Small intestine (tissue), 7 donors: ENCODE measurements at regions not wholly inside any gene's neighbourhood (a gene's known extent, or its start where the extent isn't known, plus 50 kb on each side); places are given as distances from the start of the nearest gene placed in this dataset.
"Not testable (repeated sequence)": the region's sequence is repeated elsewhere in the genome, so short reads cannot be mapped to it uniquely, and the experiment has no call there.

Source experiments
- DNase-seq, 2 donors: peaks; one replicate each; pipeline versions ENCODE4 v3.0.0 to v3.0.0-alpha.2; 2013
- FAIRE-seq: peaks from 2 replicates; lab custom pipeline; 2012; peaks lifted over from hg19 to GRCh38; lab: Jason Lieb, UNC
- H3K27ac ChIP-seq, 3 donors: one replicate each; pipeline ENCODE4 v1.5.1; 2013; ENCODE audit warnings: low read length in 2 of 3, mild to moderate bottlenecking in 2 of 3, control low read depth in 1 of 3, inconsistent platforms in 1 of 3, low read depth in 1 of 3, moderate library complexity in 1 of 3
- H3K27me3 ChIP-seq, 3 donors: one replicate each; pipeline ENCODE4 v1.6.1; 2013; ENCODE audit warnings: low read length in 3 of 3, inconsistent platforms in 1 of 3; ENCODE audit not compliant: control insufficient read depth in 3 of 3, insufficient read depth in 3 of 3
- H3K36me3 ChIP-seq, 3 donors: one replicate each; pipeline ENCODE4 v1.6.1; 2013; ENCODE audit warnings: low read length in 3 of 3, inconsistent platforms in 1 of 3, low read depth in 1 of 3, mild to moderate bottlenecking in 1 of 3, moderate library complexity in 1 of 3; ENCODE audit not compliant: control insufficient read depth in 3 of 3, insufficient read depth in 2 of 3
- H3K4me1 ChIP-seq, 3 donors: one replicate each; pipeline ENCODE4 v1.6.1; 2013; ENCODE audit warnings: low read length in 2 of 3, inconsistent platforms in 1 of 3, low read depth in 1 of 3, mild to moderate bottlenecking in 1 of 3, moderate library complexity in 1 of 3; ENCODE audit not compliant: control insufficient read depth in 3 of 3, insufficient read depth in 2 of 3
- H3K4me3 ChIP-seq, 3 donors: one replicate each; pipeline ENCODE4 v1.5.1; 2013; ENCODE audit warnings: low read length in 3 of 3, control low read depth in 1 of 3, inconsistent platforms in 1 of 3, low read depth in 1 of 3, mild to moderate bottlenecking in 1 of 3, moderate library complexity in 1 of 3
- H3K9me3 ChIP-seq, 2 donors: one replicate each; pipeline ENCODE4 v1.6.1; 2013; ENCODE audit warnings: low read depth in 1 of 2, low read length in 1 of 2; ENCODE audit not compliant: control insufficient read depth in 2 of 2, insufficient read depth in 1 of 2
- WGBS, 3 donors: extraction: QIAGEN DNeasy Blood & Tissue Kit; methylation state at CpG; one replicate each; pipeline ENCODE4 v1.1.7; 2013; 5-methylcytosine and 5-hydroxymethylcytosine counted together
- donor health status: healthy with polysubstance abuse.
- donor health status: control.
- donor health status: control.
- donor health status: Bipolar disorder and iron deficiency.
- donor health status: healthy.

GRCh38 chr21:19171585-19171984, 768.0 kb upstream of the TMPRSS15 start:
- no peaks in the 10 kb centered on the region for H3K27me3 ChIP-seq
- H3K36me3 ChIP-seq, result no peaks in the 10 kb centered on the region
- H3K4me1 ChIP-seq, result no peaks in the 10 kb centered on the region
- WGBS, 3 donors, result 48 to 65% (median 59%) methylated on average over 4 of the region's 4 CpGs
- no peak overlapping the region for H3K4me3 ChIP-seq
- no peak for FAIRE-seq
- H3K9me3 ChIP-seq, result no peaks in the 10 kb centered on the region
- H3K27ac ChIP-seq, result no peak overlapping the region
- DNase-seq, result no peak

DNA sequence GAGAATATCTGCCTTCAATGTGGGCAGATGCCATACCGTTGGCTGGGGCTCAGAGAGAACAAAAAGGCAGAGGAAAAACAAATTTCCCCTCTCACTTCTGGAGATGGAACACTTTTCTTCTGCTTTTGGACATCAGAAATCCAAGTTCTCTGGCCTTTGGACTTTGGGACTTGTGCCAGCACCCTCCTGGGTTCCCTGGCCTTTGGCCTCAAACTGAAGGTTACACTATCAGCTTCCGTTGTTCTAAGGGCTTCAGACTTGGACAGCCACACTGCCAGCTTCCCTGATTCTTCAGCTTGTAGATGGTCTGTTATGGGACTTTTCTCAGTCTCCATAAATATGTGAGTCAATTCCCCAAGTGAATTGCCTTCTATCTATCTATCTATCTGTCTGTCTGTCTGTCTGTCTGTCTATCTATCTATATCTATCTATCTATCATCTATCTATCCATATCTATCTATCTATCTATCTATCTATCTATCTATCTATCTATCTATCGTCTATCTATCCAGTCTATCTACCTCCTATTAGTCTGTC, 778.1 kb upstream of the TMPRSS15 start:
- whole genome bisulfite sequencing, 3 donors, result 51 to 75% (median 52%) methylated on average over 3 of the region's 3 CpGs
- no peaks in the 10 kb centered on the region for H3K36me3 ChIP-seq
- DNase-seq, result peak; percentile 18 to 70
- no peaks in the 10 kb centered on the region for H3K27me3 ChIP-seq
- H3K4me3 ChIP-seq, result no peak overlapping the region
- no peaks in the 10 kb centered on the region for H3K4me1 ChIP-seq
- H3K9me3 ChIP-seq, result no peaks in the 10 kb centered on the region
- no peak overlapping the region for H3K27ac ChIP-seq
- no peak for FAIRE-seq

GRCh38 chr21:19197950-19198349, 794.4 kb upstream of the TMPRSS15 start:
- WGBS, 3 donors, result 38 to 44% (median 39%) methylated on average over 4 of the region's 4 CpGs
- no peaks in the 10 kb centered on the region for H3K4me1 ChIP-seq
- H3K4me3 ChIP-seq, result no peak overlapping the region
- H3K27me3 ChIP-seq, result no peaks in the 10 kb centered on the region
- no peaks in the 10 kb centered on the region for H3K9me3 ChIP-seq
- no peaks in the 10 kb centered on the region for H3K36me3 ChIP-seq
- FAIRE-seq, result no peak
- DNase-seq, result no peak
- no peak overlapping the region for H3K27ac ChIP-seq

- H3K27ac ChIP-seq, result no peak overlapping the region
- no peaks in the 10 kb centered on the region for H3K36me3 ChIP-seq
- H3K27me3 ChIP-seq, result no peaks in the 10 kb centered on the region
- FAIRE-seq (no peak), DNase-seq (no peak)
- H3K4me1 ChIP-seq, result no peaks in the 10 kb centered on the region
- H3K9me3 ChIP-seq, result no peaks in the 10 kb centered on the region
- no peak overlapping the region for H3K4me3 ChIP-seq
- 83 to 93% (median 91%) methylated on average over 3 of the region's 3 CpGs for whole genome bisulfite sequencing, 3 donors
Measured at GRCh38 chr21:19198801-19199200, 795.2 kb upstream of the TMPRSS15 start.

- Histone ChIP-seq H3K27ac (no peak overlapping the region), H3K27me3 (no peaks in the 10 kb centered on the region), H3K9me3 (no peaks in the 10 kb centered on the region), H3K4me3 (no peak overlapping the region), H3K4me1 (no peaks in the 10 kb centered on the region), H3K36me3 (no peaks in the 10 kb centered on the region)
- DNase-seq (no peak), FAIRE-seq (no peak)
Measured at GRCh38 chr21:19218163-19218562, 814.6 kb upstream of the TMPRSS15 start.

DNA sequence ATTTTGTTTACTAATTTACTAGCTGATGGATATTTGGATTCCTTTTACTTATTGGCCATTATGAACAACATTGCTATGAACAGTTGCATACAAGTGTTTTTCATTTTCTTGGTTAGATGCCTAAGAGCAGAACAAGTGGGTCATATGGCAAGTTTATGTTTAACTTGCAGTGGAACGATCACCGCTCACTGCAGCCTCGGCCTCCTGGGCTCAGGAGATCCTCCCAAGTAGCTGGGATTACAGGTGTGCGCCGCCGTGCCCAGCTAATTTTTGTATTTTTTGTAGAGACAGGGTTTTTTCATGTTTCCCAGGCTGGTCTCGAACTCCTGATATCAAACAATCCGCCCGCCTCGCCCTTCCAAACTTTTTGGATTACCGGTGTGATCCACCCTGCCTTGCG, 820.5 kb upstream of the TMPRSS15 start:
- DNase-seq (no peak), FAIRE-seq (no peak)
- no peak overlapping the region for H3K4me3 ChIP-seq
- no peak overlapping the region for H3K27ac ChIP-seq
- H3K4me1 ChIP-seq, result no peaks in the 10 kb centered on the region
- H3K27me3 ChIP-seq, result no peaks in the 10 kb centered on the region
- WGBS, 3 donors, result 85 to 87% (median 85%) methylated on average over 12 of the region's 12 CpGs
- H3K9me3 ChIP-seq, result peaks cover 0 to 4% of the 10 kb centered on the region in 2 donors
- H3K36me3 ChIP-seq, result no peaks in the 10 kb centered on the region

DNA sequence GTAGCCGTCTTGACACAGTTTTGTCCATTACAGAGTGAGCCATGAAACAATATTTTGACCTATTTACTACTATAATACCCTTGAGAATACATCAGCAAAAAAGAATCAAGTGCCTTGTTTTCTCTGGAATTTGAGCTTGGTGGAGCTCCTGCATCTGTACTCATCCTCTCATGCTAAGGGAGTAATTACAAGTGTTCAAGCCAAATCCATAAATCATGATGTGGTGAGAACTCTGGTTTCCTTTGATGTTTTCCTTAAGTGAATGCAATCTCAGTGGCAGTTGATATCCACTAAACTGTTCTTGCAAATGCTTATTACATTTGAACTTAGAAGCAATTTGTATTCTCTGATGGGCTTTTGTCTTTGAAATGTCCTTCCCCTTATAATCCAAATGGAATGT, 824.6 kb upstream of the TMPRSS15 start:
- WGBS, 3 donors, result 62 to 78% (median 68%) methylated on average over 1 of the region's 1 CpG
- no peaks in the 10 kb centered on the region for H3K27me3 ChIP-seq
- no peaks in the 10 kb centered on the region for H3K4me1 ChIP-seq
- FAIRE-seq (no peak), DNase-seq (no peak)
- H3K36me3 ChIP-seq, result no peaks in the 10 kb centered on the region
- no peak overlapping the region for H3K27ac ChIP-seq
- no peak overlapping the region for H3K4me3 ChIP-seq
- peaks cover 0 to 4% of the 10 kb centered on the region in 2 donors for H3K9me3 ChIP-seq

DNA sequence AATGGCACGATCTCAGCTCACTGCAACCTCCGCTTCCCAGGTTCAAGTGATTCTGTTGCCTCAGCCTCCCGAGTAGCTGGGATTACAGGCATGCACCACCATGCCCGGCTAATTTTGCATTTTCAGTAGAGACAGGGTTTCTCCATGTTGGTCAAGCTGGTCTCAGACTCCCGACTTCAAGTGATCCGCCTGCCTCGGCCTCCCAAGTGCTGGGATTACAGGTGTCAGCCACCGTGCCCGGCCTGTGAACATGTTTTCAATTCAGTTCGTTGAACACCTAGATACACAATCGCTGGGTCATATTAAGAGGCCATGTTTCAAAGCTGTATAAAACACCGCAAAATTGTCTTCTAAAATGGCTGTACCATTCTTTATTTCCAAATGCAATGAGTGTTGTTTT, 830.3 kb upstream of the TMPRSS15 start:
- H3K36me3 ChIP-seq, DNase-seq, H3K27ac ChIP-seq, H3K4me3 ChIP-seq, H3K27me3 ChIP-seq, H3K9me3 ChIP-seq, FAIRE-seq, H3K4me1 ChIP-seq: not testable (repeated sequence)
- 84 to 94% (median 88%) methylated on average over 12 of the region's 12 CpGs for WGBS, 3 donors

GRCh38 chr21:19236209-19236608, 832.6 kb upstream of the TMPRSS15 start:
- no peaks in the 10 kb centered on the region for H3K27me3 ChIP-seq
- H3K27ac ChIP-seq, result no peak overlapping the region
- DNase-seq (no peak), FAIRE-seq (no peak)
- 76 to 85% (median 81%) methylated on average over 9 of the region's 9 CpGs for WGBS, 3 donors
- no peaks in the 10 kb centered on the region for H3K36me3 ChIP-seq
- no peak overlapping the region for H3K4me3 ChIP-seq
- H3K9me3 ChIP-seq, result no peaks in the 10 kb centered on the region
- no peaks in the 10 kb centered on the region for H3K4me1 ChIP-seq
